A549 (cell line): ENCODE measurements at regions not wholly inside any gene's neighbourhood (a gene's known extent, or its start where the extent isn't known, plus 50 kb on each side); places are given as distances from the start of the nearest gene placed in this dataset.

ENCODE experiments used
- ATAC-seq, 2 experiments: fragments of 200-7000 bp in 1 of 2; fragments of >200 bp in 1 of 2; cut with Nextera tagmentation in 1 of 2; cut with Tn5 transposase in 1 of 2; 3 replicates each; pipeline versions ENCODE4 v1.8.0 to v1.9.1; 2018 to 2020; ENCODE audit warnings: mild to moderate bottlenecking in 1 of 2, moderate library complexity in 1 of 2
- CTCF ChIA-PET: fragments of 300-600 bp; sonication (Branson Sonifier 250); formaldehyde crosslinking; extraction: SDS; loops from one replicate; lab custom pipeline; 2021; ENCODE audit warnings: antibody characterized with exemption, inconsistent platforms; lab: Yijun Ruan, JAX
- POLR2A ChIA-PET: fragments of 350-600 bp; formaldehyde crosslinking; extraction: SDS; loops from one replicate; lab custom pipeline; 2021; ENCODE audit warnings: antibody characterized with exemption, inconsistent platforms; lab: Yijun Ruan, JAX
- DNase-seq, 2 experiments: peaks; one replicate each; pipeline versions ENCODE4 v3.0.0 to v3.0.0-alpha.2; 2011 to 2016; ENCODE audit warnings: low read depth in 1 of 2, low spot score in 1 of 2
- FAIRE-seq: peaks from 2 replicates; lab custom pipeline; 2011; peaks lifted over from hg19 to GRCh38; lab: Jason Lieb, UNC
- H3K27ac ChIP-seq, 2 experiments: fragments of >200 bp; sonication (Bioruptor Twin); formaldehyde crosslinking; 3 replicates each; pipeline ENCODE4 v1.5.1; 2016 to 2017
- H3K4me1 ChIP-seq: fragments of >200 bp; sonication (Bioruptor Twin); formaldehyde crosslinking; 3 replicates; pipeline ENCODE4 v1.6.1; 2016
- H3K4me2 ChIP-seq: fragments of >200 bp; sonication (Bioruptor Twin); formaldehyde crosslinking; 3 replicates; pipeline ENCODE4 v1.6.1; 2016
- H3K4me3 ChIP-seq: fragments of >200 bp; sonication (Bioruptor Twin); formaldehyde crosslinking; 3 replicates; pipeline ENCODE4 v1.5.1; 2016
- H3K9me3 ChIP-seq: fragments of >200 bp; sonication (Bioruptor Twin); formaldehyde crosslinking; 3 replicates; pipeline ENCODE4 v1.6.1; 2016
- BHLHE40 ChIP-seq: IDR thresholded peaks from 2 replicates; pipeline ENCODE4 v1.6.1; 2012; ENCODE audit warnings: low read depth, low read length, inconsistent platforms
- CBX8 ChIP-seq: fragments of 200-600 bp; sonication (generic); IDR thresholded peaks from 2 replicates; pipeline ENCODE4 v1.6.1; 2016
- CHD2 ChIP-seq: fragments of 150-350 bp; IDR thresholded peaks from 2 replicates; pipeline ENCODE4 v1.6.1; 2014; ENCODE audit warnings: low read length; ENCODE audit not compliant: partially characterized antibody
- EP300 ChIP-seq, 2 experiments: fragments of >200 bp; sonication (Bioruptor Twin); formaldehyde crosslinking; IDR thresholded peaks; 2 replicates in 1 of 2; 3 replicates in 1 of 2; pipeline ENCODE4 v1.6.1; 2016 to 2017
- ESRRA ChIP-seq: fragments of 150-350 bp; IDR thresholded peaks from 2 replicates; pipeline ENCODE4 v1.6.1; 2014; ENCODE audit warnings: mild to moderate bottlenecking, low read length, borderline replicate concordance
- FOXS1 ChIP-seq: fragments of 250-450 bp; sonication (Bioruptor Pico); IDR thresholded peaks from 2 replicates; pipeline ENCODE4 v1.5.0; 2020; ENCODE audit warnings: mild to moderate bottlenecking, moderate library complexity
- GATA3 ChIP-seq: IDR thresholded peaks from 2 replicates; pipeline ENCODE4 v1.6.1; 2012; ENCODE audit warnings: borderline replicate concordance
- HDAC2 ChIP-seq: fragments of 200-600 bp; sonication (generic); IDR thresholded peaks from 2 replicates; pipeline ENCODE4 v1.6.1; 2016
- HOXB5 ChIP-seq: fragments of 250-450 bp; sonication (Bioruptor Pico); IDR thresholded peaks from 2 replicates; pipeline ENCODE4 v1.5.0; 2020; ENCODE audit warnings: mild to moderate bottlenecking, moderate library complexity
- JUN ChIP-seq, 2 experiments: fragments of >200 bp; sonication (Bioruptor Twin); formaldehyde crosslinking; IDR thresholded peaks; 2 replicates in 1 of 2; 3 replicates in 1 of 2; pipeline ENCODE4 v1.6.1; 2016 to 2017
- MAZ ChIP-seq: fragments of 150-350 bp; IDR thresholded peaks from 2 replicates; pipeline ENCODE4 v1.6.1; 2014; ENCODE audit warnings: antibody characterized with exemption, low read depth, low read length, borderline replicate concordance
- MYC ChIP-seq: IDR thresholded peaks from 2 replicates; pipeline ENCODE4 v1.6.1; 2012; ENCODE audit warnings: mild to moderate bottlenecking, inconsistent platforms, low read length, improper control_type of control experiment, borderline replicate concordance
- PHF8 ChIP-seq: fragments of 200-600 bp; sonication (generic); IDR thresholded peaks from 2 replicates; pipeline ENCODE4 v1.6.1; 2016; ENCODE audit warnings: low read depth, mild to moderate bottlenecking, antibody characterized with exemption, moderate library complexity, borderline replicate concordance
- RARB ChIP-seq: fragments of 250-450 bp; sonication (Bioruptor Pico); IDR thresholded peaks from 2 replicates; pipeline ENCODE4 v1.8.0; 2021; ENCODE audit warnings: mild to moderate bottlenecking, moderate library complexity
- RCOR1 ChIP-seq: fragments of 150-350 bp; IDR thresholded peaks from 2 replicates; pipeline ENCODE4 v1.6.1; 2014; ENCODE audit warnings: antibody characterized with exemption, low read length, low read depth
- RFX5 ChIP-seq: fragments of 450-650 bp; IDR thresholded peaks from 2 replicates; pipeline ENCODE4 v1.7.1; 2014; ENCODE audit warnings: antibody characterized with exemption, mild to moderate bottlenecking, moderate library complexity
- SMC3 ChIP-seq: fragments of >200 bp; sonication (Bioruptor Twin); formaldehyde crosslinking; IDR thresholded peaks from 3 replicates; pipeline ENCODE4 v1.6.1; 2018; ENCODE audit warnings: inconsistent platforms
- TFCP2L1 ChIP-seq: fragments of 250-450 bp; sonication (Bioruptor Pico); IDR thresholded peaks from 2 replicates; pipeline ENCODE4 v1.5.0; 2021; ENCODE audit warnings: mild to moderate bottlenecking
- TP53 ChIP-seq: fragments of 250-450 bp; sonication (Bioruptor Pico); IDR thresholded peaks from 2 replicates; pipeline ENCODE4 v1.5.0; 2021; ENCODE audit warnings: mild to moderate bottlenecking, moderate library complexity
- ZC3H11A ChIP-seq: fragments of 450-650 bp; IDR thresholded peaks from 2 replicates; pipeline ENCODE4 v1.6.1; 2014; ENCODE audit warnings: antibody characterized with exemption, mild to moderate bottlenecking
- ZFP36 ChIP-seq: fragments of 450-650 bp; IDR thresholded peaks from 2 replicates; pipeline ENCODE4 v1.6.1; 2014; ENCODE audit warnings: borderline replicate concordance; ENCODE audit not compliant: partially characterized antibody
- WGBS: methylation state at CpG from one replicate; pipeline ENCODE4 v1.1.6; 2017; ENCODE audit errors: missing lambda C conversion rate; 5-methylcytosine and 5-hydroxymethylcytosine counted together
- TF ChIP-seq, protein P1 (sequence below): fragments of 250-450 bp; sonication (Bioruptor Pico); IDR thresholded peaks from 2 replicates; pipeline ENCODE4 v1.5.0; 2021; ENCODE audit warnings: mild to moderate bottlenecking, moderate library complexity, borderline replicate concordance
- TF ChIP-seq, protein P2 (sequence below): fragments of 200-600 bp; sonication (generic); IDR thresholded peaks from 2 replicates; pipeline ENCODE4 v1.6.1; 2016; ENCODE audit warnings: antibody characterized with exemption, mild to moderate bottlenecking, moderate library complexity

DNA sequence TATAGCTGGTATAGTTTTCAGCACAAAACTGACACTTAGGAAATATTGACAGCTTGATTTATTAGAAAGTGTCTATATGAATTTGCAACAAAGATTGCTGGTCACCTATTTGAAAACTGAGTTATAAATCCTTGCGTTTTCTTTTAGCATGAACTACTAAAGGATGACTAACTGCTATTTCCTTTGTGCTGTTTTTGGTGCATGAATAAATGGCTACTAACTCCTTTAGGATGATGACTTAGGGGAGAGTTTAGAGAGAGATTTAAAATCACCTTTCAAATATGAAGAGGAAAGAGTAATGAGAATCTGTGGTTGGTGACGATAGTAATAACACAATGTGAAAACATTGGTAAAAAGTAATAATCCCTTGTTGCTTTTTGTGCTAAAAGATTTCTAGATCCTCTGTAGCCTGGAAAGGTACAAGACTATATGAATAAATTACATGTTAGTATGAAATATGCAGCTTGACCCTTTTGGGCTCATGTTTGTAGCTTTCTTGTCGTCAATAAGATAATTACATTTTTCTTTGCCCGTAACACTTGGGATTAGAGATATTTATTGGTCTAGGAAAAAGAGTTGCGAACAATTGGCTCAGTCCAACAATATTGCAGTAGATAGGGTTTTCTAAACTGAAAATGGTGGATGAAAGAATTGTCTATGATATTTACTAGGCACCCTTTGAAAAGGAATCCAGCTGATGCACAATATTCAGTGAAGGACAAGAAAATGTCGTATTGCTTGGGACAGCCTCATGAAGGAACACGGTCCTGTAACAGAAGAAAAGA lies 453.0 kb downstream of the ADAMTS20 start:
- 43% methylated on average over 7 of the region's 7 CpGs for WGBS
- Histone ChIP-seq H3K27ac (no peak overlapping the region), H3K4me1 (no peaks in the 10 kb centered on the region), H3K4me2 (no peak overlapping the region), H3K9me3 (no peaks in the 10 kb centered on the region), H3K4me3 (no peak overlapping the region)
- DNase-seq (no peak), FAIRE-seq (no peak), ATAC-seq (no peak)
- ChIA-PET CTCF (interaction anchor here (1.1 kb wide), 1 partner anchor 14 kb away, joined by 4 read pairs; no protein-coding TSS in a partner anchor), POLR2A (no interaction called here)
- TF ChIP-seq ESRRA (no peak), FOXS1 (CRISPR knock-in tag) (no peak), RFX5 (no peak), ZC3H11A (no peak), EP300 (IDR thresholded peaks at IDR 0.05) (no peak), PHF8 (no peak), CHD2 (no peak), RARB (no peak), GATA3 (no peak), RCOR1 (no peak), BHLHE40 (no peak), TP53 (CRISPR knock-in tag) (no peak), TFCP2L1 (CRISPR knock-in tag) (no peak), HOXB5 (CRISPR knock-in tag) (no peak), SMC3 (no peak), CBX8 (no peak)
- TF ChIP-seq, protein P1, sequence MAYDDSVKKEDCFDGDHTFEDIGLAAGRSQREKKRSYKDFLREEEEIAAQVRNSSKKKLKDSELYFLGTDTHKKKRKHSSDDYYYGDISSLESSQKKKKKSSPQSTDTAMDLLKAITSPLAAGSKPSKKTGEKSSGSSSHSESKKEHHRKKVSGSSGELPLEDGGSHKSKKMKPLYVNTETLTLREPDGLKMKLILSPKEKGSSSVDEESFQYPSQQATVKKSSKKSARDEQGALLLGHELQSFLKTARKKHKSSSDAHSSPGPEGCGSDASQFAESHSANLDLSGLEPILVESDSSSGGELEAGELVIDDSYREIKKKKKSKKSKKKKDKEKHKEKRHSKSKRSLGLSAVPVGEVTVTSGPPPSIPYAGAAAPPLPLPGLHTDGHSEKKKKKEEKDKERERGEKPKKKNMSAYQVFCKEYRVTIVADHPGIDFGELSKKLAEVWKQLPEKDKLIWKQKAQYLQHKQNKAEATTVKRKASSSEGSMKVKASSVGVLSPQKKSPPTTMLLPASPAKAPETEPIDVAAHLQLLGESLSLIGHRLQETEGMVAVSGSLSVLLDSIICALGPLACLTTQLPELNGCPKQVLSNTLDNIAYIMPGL = no peak

DNA sequence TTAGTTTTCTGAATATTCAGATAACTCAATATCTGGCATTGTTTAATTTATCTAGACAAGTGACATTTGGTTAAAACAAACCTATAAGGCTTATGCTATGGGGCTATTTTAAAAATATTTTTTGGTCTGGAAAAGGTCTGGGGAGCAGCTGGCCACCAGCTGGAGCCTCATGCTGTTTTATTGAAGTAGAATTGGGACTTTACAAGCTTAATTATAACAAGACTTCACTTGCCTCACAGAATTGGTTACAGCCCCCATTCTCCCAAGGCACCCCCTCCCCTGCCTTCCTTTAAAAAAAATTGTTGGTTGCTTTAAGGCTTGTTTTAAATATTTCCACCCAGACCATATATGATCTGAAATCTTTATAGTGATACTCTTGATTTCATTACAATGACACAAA lies 453.9 kb downstream of the ADAMTS20 start:
- no peak overlapping the region for H3K4me3 ChIP-seq
- no peak overlapping the region for H3K27ac ChIP-seq
- H3K4me1 ChIP-seq = no peaks in the 10 kb centered on the region
- H3K9me3 ChIP-seq = no peaks in the 10 kb centered on the region
- H3K4me2 ChIP-seq = no peak overlapping the region
- ChIA-PET CTCF (interaction anchor here (0.7 kb wide), 1 partner anchor 159 kb away, joined by 3 read pairs; no protein-coding TSS in a partner anchor), POLR2A (no interaction called here)
- ATAC-seq (no peak), DNase-seq (no peak), FAIRE-seq (no peak)
- no peak for TF ChIP-seq MYC
- no peak for TF ChIP-seq TFCP2L1 (CRISPR knock-in tag)
- TF ChIP-seq HDAC2 = no peak
- no peak for TF ChIP-seq ZFP36
- no peak for TF ChIP-seq MAZ
- TF ChIP-seq SMC3 = no peak
- no peak for TF ChIP-seq HOXB5 (CRISPR knock-in tag)
- no peak for TF ChIP-seq JUN (IDR thresholded peaks at IDR 0.05)
- TF ChIP-seq, protein P1 = no peak
- TF ChIP-seq CBX8 = no peak
- TF ChIP-seq, protein P2, sequence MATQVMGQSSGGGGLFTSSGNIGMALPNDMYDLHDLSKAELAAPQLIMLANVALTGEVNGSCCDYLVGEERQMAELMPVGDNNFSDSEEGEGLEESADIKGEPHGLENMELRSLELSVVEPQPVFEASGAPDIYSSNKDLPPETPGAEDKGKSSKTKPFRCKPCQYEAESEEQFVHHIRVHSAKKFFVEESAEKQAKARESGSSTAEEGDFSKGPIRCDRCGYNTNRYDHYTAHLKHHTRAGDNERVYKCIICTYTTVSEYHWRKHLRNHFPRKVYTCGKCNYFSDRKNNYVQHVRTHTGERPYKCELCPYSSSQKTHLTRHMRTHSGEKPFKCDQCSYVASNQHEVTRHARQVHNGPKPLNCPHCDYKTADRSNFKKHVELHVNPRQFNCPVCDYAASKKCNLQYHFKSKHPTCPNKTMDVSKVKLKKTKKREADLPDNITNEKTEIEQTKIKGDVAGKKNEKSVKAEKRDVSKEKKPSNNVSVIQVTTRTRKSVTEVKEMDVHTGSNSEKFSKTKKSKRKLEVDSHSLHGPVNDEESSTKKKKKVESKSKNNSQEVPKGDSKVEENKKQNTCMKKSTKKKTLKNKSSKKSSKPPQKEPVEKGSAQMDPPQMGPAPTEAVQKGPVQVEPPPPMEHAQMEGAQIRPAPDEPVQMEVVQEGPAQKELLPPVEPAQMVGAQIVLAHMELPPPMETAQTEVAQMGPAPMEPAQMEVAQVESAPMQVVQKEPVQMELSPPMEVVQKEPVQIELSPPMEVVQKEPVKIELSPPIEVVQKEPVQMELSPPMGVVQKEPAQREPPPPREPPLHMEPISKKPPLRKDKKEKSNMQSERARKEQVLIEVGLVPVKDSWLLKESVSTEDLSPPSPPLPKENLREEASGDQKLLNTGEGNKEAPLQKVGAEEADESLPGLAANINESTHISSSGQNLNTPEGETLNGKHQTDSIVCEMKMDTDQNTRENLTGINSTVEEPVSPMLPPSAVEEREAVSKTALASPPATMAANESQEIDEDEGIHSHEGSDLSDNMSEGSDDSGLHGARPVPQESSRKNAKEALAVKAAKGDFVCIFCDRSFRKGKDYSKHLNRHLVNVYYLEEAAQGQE = no peak
